ENCODE measurements at regions not wholly inside any gene's neighbourhood (a gene's known extent, or its start where the extent isn't known, plus 50 kb on each side); places are given as distances from the start of the nearest gene placed in this dataset.

DNA sequence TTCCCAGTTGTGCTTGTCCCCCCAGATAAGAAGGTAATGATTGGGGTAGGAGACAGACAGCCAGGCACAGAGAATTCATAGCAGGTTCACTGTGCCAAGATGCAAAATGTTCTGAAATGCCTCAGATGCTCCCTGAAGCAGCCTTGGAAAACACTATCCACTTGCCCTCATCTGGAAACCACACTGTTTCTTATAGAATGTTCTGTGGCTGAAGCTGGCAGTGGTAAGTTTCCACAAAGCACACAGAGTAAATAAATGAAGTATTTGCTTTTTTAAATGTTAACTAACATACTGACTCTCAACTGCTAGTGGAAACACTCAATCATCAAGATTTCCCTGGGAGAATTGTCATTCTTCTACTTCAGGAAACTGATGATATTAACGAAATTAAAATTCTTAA lies 311.4 kb downstream of the PRDM5 start:
- peaks cover 0 to 4% (median 2%) of the 10 kb centered on the region in 7 donors for H3K9me3 Mint-ChIP-seq
- no peak overlapping the region for H3K27ac ChIP-seq (ENCODE audit: insufficient read depth, low read length, poor library complexity, severe bottlenecking)

DNA sequence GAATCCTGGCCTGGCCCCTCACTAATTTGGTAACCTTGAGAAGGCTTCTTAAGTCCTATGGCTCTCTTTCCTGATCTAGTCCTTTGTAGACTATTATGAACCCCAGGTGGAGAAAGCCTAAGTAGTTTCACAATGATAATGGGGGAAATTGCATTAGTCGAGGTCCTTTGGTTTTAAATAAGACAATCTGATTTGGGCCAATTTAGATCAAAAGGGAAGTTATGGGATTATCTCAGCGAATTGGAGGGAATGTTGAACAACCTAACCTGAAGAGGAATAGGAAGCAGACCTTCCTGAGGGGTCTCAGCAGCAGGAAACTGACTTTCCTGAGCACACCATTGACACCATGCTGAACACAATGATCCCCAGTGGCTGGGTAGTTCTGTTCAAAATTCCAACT lies 331.5 kb downstream of the PRDM5 start:
- DNase-seq (no peak), ATAC-seq (ENCODE audit: low read depth in 2 of 2) (no peak)
- Mint-ChIP-seq H3K9me3 (peaks cover 0 to 5% (median 2%) of the 10 kb centered on the region in 7 donors), H3K4me1 (no peaks in the 10 kb centered on the region), H3K27ac (no peak overlapping the region), H3K36me3 (no peaks in the 10 kb centered on the region), H3K27me3 (no peaks in the 10 kb centered on the region), H3K4me3 (no peak overlapping the region)
- no peak overlapping the region for H3K27ac ChIP-seq (ENCODE audit: insufficient read depth, low read length, poor library complexity, severe bottlenecking)
- H3K4me3 ChIP-seq (ENCODE audit: low read depth, low read length): no peak overlapping the region
- H3K27me3 ChIP-seq (ENCODE audit: control insufficient read depth, insufficient read depth, low read length): no peaks in the 10 kb centered on the region
- no peaks in the 10 kb centered on the region for H3K9me3 ChIP-seq (ENCODE audit: control insufficient read depth in 2 of 2, low read length in 2 of 2)
- H3K36me3 ChIP-seq (ENCODE audit: control insufficient read depth, insufficient read depth, low read length): no peaks in the 10 kb centered on the region
- H3K4me1 ChIP-seq (ENCODE audit: control insufficient read depth, insufficient read depth, low read length, poor library complexity, severe bottlenecking): no peaks in the 10 kb centered on the region

More for the DNA sequence above, 311.4 kb downstream of the PRDM5 start:
- ATAC-seq (ENCODE audit: low read depth in 2 of 2): no peak
- Histone ChIP-seq H3K9me3 (ENCODE audit: control insufficient read depth in 2 of 2, low read length in 2 of 2) (no peaks in the 10 kb centered on the region), H3K4me1 (ENCODE audit: control insufficient read depth, insufficient read depth, low read length, poor library complexity, severe bottlenecking) (no peaks in the 10 kb centered on the region), H3K4me3 (ENCODE audit: low read depth, low read length) (no peak overlapping the region), H3K27me3 (ENCODE audit: control insufficient read depth, insufficient read depth, low read length) (no peaks in the 10 kb centered on the region), H3K36me3 (ENCODE audit: control insufficient read depth, insufficient read depth, low read length) (no peaks in the 10 kb centered on the region)
- H3K27ac Mint-ChIP-seq: no peak overlapping the region
- DNase-seq: no peak
- no peaks in the 10 kb centered on the region for H3K36me3 Mint-ChIP-seq
- no peaks in the 10 kb centered on the region for H3K27me3 Mint-ChIP-seq
- H3K4me1 Mint-ChIP-seq: no peaks in the 10 kb centered on the region
- H3K4me3 Mint-ChIP-seq: no peak overlapping the region

DNA sequence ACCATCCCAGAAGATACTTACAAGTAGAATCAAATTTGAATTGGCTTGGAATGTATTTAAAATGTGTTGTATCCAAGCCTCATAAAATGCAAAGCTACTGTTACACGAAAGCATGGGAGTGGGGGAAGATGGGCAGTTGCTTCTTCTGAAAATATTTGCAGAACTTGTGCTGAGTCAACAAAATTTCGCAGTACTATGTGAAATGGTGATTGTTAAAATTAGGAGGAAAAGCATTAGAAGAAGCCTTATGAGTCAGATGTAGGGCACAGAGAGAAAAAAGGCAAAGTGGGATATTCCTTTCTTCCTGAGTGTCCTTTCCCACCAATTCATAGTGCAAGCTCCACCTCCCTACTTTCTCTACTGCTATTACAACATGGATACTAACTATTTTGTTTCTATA lies 332.7 kb downstream of the PRDM5 start:
- Histone ChIP-seq H3K4me1 (ENCODE audit: control insufficient read depth, insufficient read depth, low read length, poor library complexity, severe bottlenecking) (no peaks in the 10 kb centered on the region), H3K27ac (ENCODE audit: insufficient read depth, low read length, poor library complexity, severe bottlenecking) (no peak overlapping the region), H3K9me3 (ENCODE audit: control insufficient read depth in 2 of 2, low read length in 2 of 2) (no peaks in the 10 kb centered on the region), H3K36me3 (ENCODE audit: control insufficient read depth, insufficient read depth, low read length) (no peaks in the 10 kb centered on the region), H3K27me3 (ENCODE audit: control insufficient read depth, insufficient read depth, low read length) (no peaks in the 10 kb centered on the region), H3K4me3 (ENCODE audit: low read depth, low read length) (no peak overlapping the region)
- Mint-ChIP-seq H3K27ac (no peak overlapping the region), H3K36me3 (no peaks in the 10 kb centered on the region), H3K4me3 (no peak overlapping the region), H3K9me3 (peaks cover 0 to 5% (median under 1%) of the 10 kb centered on the region in 7 donors), H3K4me1 (no peaks in the 10 kb centered on the region), H3K27me3 (no peaks in the 10 kb centered on the region)
- no peak for ATAC-seq (ENCODE audit: low read depth in 2 of 2)
- DNase-seq: no peak

DNA sequence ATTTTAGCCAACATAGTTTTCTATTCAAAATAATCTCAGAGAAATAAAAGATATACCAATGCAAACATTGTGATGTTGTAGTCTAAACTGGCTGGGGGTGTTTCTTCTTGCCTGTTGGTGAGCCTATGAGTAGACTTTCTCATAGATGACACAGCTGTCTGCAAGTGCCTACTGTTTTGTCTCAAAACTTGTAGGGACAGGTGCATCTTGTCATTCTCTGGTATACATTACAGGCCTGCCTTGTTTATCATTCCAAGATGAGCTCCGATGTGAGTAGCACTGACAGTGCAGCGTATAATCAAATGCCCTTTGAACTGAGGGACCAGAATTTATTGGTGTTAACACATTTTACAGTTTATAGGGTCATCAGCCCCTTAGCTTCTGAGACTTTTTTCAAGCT lies 353.8 kb downstream of the PRDM5 start:
- no peak overlapping the region for H3K4me3 Mint-ChIP-seq

DNA sequence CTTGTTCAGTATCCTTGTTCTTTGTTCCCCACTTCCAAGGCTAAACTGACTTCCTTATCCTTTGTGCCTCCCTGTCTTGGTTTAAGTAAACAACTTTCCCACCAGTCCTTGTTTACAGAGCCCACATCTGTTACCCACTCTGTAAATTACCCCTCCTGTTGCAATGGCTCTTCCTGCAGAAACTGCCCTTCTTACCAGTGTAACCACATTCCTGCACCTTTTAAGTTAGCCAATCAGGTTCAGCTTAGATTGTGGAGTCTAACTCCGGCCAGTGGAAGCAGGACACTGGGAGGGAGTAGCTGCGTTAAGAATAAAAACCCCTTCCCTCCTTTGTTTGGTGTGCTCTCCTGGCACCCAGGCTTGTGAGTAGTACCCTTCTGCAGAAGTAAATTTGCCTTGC lies 360.9 kb downstream of the PRDM5 start:
- Mint-ChIP-seq H3K4me3 (no peak overlapping the region), H3K27ac (no peak overlapping the region), H3K27me3 (no peaks in the 10 kb centered on the region), H3K36me3 (no peaks in the 10 kb centered on the region), H3K4me1 (no peaks in the 10 kb centered on the region), H3K9me3 (peaks cover 0 to 27% (median 6%) of the 10 kb centered on the region in 7 donors)
- Histone ChIP-seq H3K4me1 (ENCODE audit: control insufficient read depth, insufficient read depth, low read length, poor library complexity, severe bottlenecking) (no peaks in the 10 kb centered on the region), H3K27ac (ENCODE audit: insufficient read depth, low read length, poor library complexity, severe bottlenecking) (no peak overlapping the region), H3K9me3 (ENCODE audit: control insufficient read depth in 2 of 2, low read length in 2 of 2) (no peaks in the 10 kb centered on the region), H3K27me3 (ENCODE audit: control insufficient read depth, insufficient read depth, low read length) (no peaks in the 10 kb centered on the region), H3K36me3 (ENCODE audit: control insufficient read depth, insufficient read depth, low read length) (no peaks in the 10 kb centered on the region), H3K4me3 (ENCODE audit: low read depth, low read length) (no peak overlapping the region)
- DNase-seq (no peak), ATAC-seq (ENCODE audit: low read depth in 2 of 2) (no peak)

More for the DNA sequence above, 353.8 kb downstream of the PRDM5 start:
- no peak for DNase-seq
- Histone ChIP-seq H3K9me3 (ENCODE audit: control insufficient read depth in 2 of 2, low read length in 2 of 2) (no peaks in the 10 kb centered on the region), H3K4me1 (ENCODE audit: control insufficient read depth, insufficient read depth, low read length, poor library complexity, severe bottlenecking) (no peaks in the 10 kb centered on the region), H3K27me3 (ENCODE audit: control insufficient read depth, insufficient read depth, low read length) (no peaks in the 10 kb centered on the region), H3K27ac (ENCODE audit: insufficient read depth, low read length, poor library complexity, severe bottlenecking) (no peak overlapping the region), H3K36me3 (ENCODE audit: control insufficient read depth, insufficient read depth, low read length) (no peaks in the 10 kb centered on the region), H3K4me3 (ENCODE audit: low read depth, low read length) (no peak overlapping the region)
- no peak for ATAC-seq (ENCODE audit: low read depth in 2 of 2)
- H3K4me1 Mint-ChIP-seq: no peaks in the 10 kb centered on the region
- no peak overlapping the region for H3K27ac Mint-ChIP-seq
- H3K36me3 Mint-ChIP-seq: no peaks in the 10 kb centered on the region
- H3K27me3 Mint-ChIP-seq: no peaks in the 10 kb centered on the region
- H3K9me3 Mint-ChIP-seq: peaks cover 0 to 7% (median 0%) of the 10 kb centered on the region in 7 donors

DNA sequence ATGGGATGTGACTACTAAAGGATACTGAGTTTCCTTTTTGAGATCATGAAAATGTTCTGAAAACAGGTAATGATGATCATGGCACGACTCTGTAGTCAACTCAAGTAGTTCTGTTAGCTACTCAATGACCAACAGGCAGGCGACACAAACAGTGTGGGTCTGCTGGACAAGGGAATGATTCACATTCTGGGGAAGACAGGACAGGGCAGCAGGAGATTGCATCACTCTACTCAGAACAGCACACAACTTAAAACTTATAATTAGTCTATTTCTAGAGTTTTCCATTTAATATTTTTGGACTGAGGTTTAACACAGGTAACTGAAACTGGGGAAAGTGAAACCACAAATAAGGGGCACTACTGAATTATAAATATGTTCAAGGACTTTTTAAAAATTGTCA lies 365.2 kb downstream of the PRDM5 start:
- H3K27me3 Mint-ChIP-seq: no peaks in the 10 kb centered on the region
- H3K4me3 ChIP-seq (ENCODE audit: low read depth, low read length): no peak overlapping the region
- no peak overlapping the region for H3K27ac ChIP-seq (ENCODE audit: insufficient read depth, low read length, poor library complexity, severe bottlenecking)
- H3K9me3 ChIP-seq (ENCODE audit: control insufficient read depth in 2 of 2, low read length in 2 of 2): no peaks in the 10 kb centered on the region
- no peaks in the 10 kb centered on the region for H3K4me1 Mint-ChIP-seq
- no peaks in the 10 kb centered on the region for H3K36me3 Mint-ChIP-seq
- H3K27ac Mint-ChIP-seq: no peak overlapping the region
- DNase-seq (no peak), ATAC-seq (ENCODE audit: low read depth in 2 of 2) (no peak)
- no peaks in the 10 kb centered on the region for H3K27me3 ChIP-seq (ENCODE audit: control insufficient read depth, insufficient read depth, low read length)
- no peaks in the 10 kb centered on the region for H3K4me1 ChIP-seq (ENCODE audit: control insufficient read depth, insufficient read depth, low read length, poor library complexity, severe bottlenecking)
- H3K36me3 ChIP-seq (ENCODE audit: control insufficient read depth, insufficient read depth, low read length): no peaks in the 10 kb centered on the region
- H3K4me3 Mint-ChIP-seq: no peak overlapping the region
- H3K9me3 Mint-ChIP-seq: peaks cover 0 to 10% (median 4%) of the 10 kb centered on the region in 7 donors

DNA sequence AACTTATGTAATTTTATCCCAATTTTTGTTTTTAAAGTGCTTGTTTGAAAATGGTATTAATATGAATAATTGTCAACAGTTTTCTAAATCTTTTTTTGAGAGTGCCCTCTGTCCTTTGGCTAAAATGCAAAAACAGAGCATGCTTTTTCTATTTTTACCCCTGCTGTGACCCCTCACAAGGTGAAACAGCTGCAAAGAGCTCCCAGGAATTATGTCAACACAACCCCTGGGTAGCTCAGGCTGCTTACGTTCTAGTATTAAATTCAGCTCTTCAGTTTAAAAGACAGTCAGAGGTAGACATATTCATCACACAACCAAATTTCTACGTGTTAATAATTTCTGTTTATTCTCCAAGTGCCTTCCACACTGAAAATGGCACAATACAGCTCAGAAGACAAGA lies 367.5 kb downstream of the PRDM5 start:
- H3K4me3 ChIP-seq (ENCODE audit: low read depth, low read length): no peak overlapping the region
- H3K27ac ChIP-seq (ENCODE audit: insufficient read depth, low read length, poor library complexity, severe bottlenecking): no peak overlapping the region
- H3K27me3 Mint-ChIP-seq: no peaks in the 10 kb centered on the region
- peaks cover 0 to 2% (median 0%) of the 10 kb centered on the region in 7 donors for H3K9me3 Mint-ChIP-seq
- H3K27ac Mint-ChIP-seq: no peak overlapping the region
- DNase-seq: no peak
- H3K4me1 ChIP-seq (ENCODE audit: control insufficient read depth, insufficient read depth, low read length, poor library complexity, severe bottlenecking): no peaks in the 10 kb centered on the region
- ATAC-seq (ENCODE audit: low read depth in 2 of 2): no peak
- H3K27me3 ChIP-seq (ENCODE audit: control insufficient read depth, insufficient read depth, low read length): no peaks in the 10 kb centered on the region
- no peaks in the 10 kb centered on the region for H3K36me3 ChIP-seq (ENCODE audit: control insufficient read depth, insufficient read depth, low read length)
- no peaks in the 10 kb centered on the region for H3K4me1 Mint-ChIP-seq
- no peak overlapping the region for H3K4me3 Mint-ChIP-seq
- no peaks in the 10 kb centered on the region for H3K36me3 Mint-ChIP-seq
- H3K9me3 ChIP-seq (ENCODE audit: control insufficient read depth in 2 of 2, low read length in 2 of 2): no peaks in the 10 kb centered on the region

DNA sequence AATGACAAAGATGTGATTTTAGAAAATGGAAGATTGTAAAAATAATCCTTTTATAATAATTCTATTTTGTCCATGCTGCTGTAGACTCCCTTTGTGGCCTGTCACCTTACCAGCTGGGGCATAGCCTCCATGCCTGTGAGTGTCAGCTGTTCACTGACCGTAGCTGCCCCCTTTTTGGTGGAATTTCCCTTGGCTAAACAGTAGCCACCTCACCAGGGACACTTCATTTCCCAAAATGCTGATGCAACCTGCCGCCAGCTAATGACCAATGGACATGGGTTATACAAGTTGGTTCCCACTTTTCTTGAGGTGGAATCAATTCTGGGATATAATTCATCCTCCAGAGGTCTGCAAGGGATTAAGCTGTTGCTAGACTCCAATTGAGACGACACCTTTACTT lies 368.4 kb downstream of the PRDM5 start:
- no peak overlapping the region for H3K27ac ChIP-seq (ENCODE audit: insufficient read depth, low read length, poor library complexity, severe bottlenecking)
- no peak overlapping the region for H3K4me3 ChIP-seq (ENCODE audit: low read depth, low read length)
- no peaks in the 10 kb centered on the region for H3K27me3 Mint-ChIP-seq
- no peak overlapping the region for H3K4me3 Mint-ChIP-seq
- no peaks in the 10 kb centered on the region for H3K4me1 Mint-ChIP-seq
- ATAC-seq (ENCODE audit: low read depth in 2 of 2): no peak
- H3K9me3 ChIP-seq (ENCODE audit: control insufficient read depth in 2 of 2, low read length in 2 of 2): no peaks in the 10 kb centered on the region
- H3K9me3 Mint-ChIP-seq: peaks cover 0 to 2% (median 0%) of the 10 kb centered on the region in 7 donors
- H3K36me3 ChIP-seq (ENCODE audit: control insufficient read depth, insufficient read depth, low read length): no peaks in the 10 kb centered on the region
- H3K27ac Mint-ChIP-seq: no peak overlapping the region
- no peaks in the 10 kb centered on the region for H3K4me1 ChIP-seq (ENCODE audit: control insufficient read depth, insufficient read depth, low read length, poor library complexity, severe bottlenecking)
- DNase-seq: no peak
- no peaks in the 10 kb centered on the region for H3K36me3 Mint-ChIP-seq
- no peaks in the 10 kb centered on the region for H3K27me3 ChIP-seq (ENCODE audit: control insufficient read depth, insufficient read depth, low read length)

Data from CD4-positive, CD25-positive, alpha-beta regulatory T cell (primary cell).